Stomach (tissue), 4 donors: ENCODE measurements at regions not wholly inside any gene's neighbourhood (a gene's known extent, or its start where the extent isn't known, plus 50 kb on each side); places are given as distances from the start of the nearest gene placed in this dataset.

Experiments
- CTCF ChIP-seq, 7 experiments: fragments of 450-650 bp in 4 of 7; fragments of 200-600 bp in 3 of 7; sonication (generic) in 3 of 7; IDR thresholded peaks; one replicate each; pipeline ENCODE4 v1.5.1; 2016 to 2019; ENCODE audit warnings: antibody characterized with exemption in 7 of 7, control low read depth in 2 of 7, mild to moderate bottlenecking in 1 of 7
- POLR2A ChIP-seq, 4 donors: fragments of 450-650 bp; IDR thresholded peaks; one replicate each; pipeline ENCODE4 v1.6.1; 2016; ENCODE audit warnings: antibody characterized with exemption in 4 of 4, control low read depth in 2 of 4, mild to moderate bottlenecking in 1 of 4, moderate library complexity in 1 of 4
- POLR2AphosphoS5 ChIP-seq, 3 donors: sonication (generic); formaldehyde crosslinking; IDR thresholded peaks; one replicate each; pipeline ENCODE4 v1.6.1; 2016; ENCODE audit warnings: antibody characterized with exemption in 3 of 3

- TF ChIP-seq POLR2A (IDR thresholded peaks at IDR 0.05) (no peak), CTCF (IDR thresholded peaks at IDR 0.05) (no peak), POLR2AphosphoS5 (IDR thresholded peaks at IDR 0.05) (no peak)
Observed at GRCh38 chr10:130824230-130825014, 487.1 kb downstream of the TCERG1L start.
